ENCODE measurements at regions not wholly inside any gene's neighbourhood (a gene's known extent, or its start where the extent isn't known, plus 50 kb on each side); places are given as distances from the start of the nearest gene placed in this dataset.

GRCh38 chr2:236698016-236698627 lies 128.5 kb downstream of the ACKR3 start:
- Histone ChIP-seq H3K79me2 (ENCODE audit: control insufficient read depth, insufficient read depth, low read length) (no peaks in the 10 kb centered on the region), H3K4me2 (ENCODE audit: insufficient read depth, low read length) (no peak overlapping the region), H3K4me1 (replicated peaks in 1 of 2; ENCODE audit: control insufficient read depth in 2 of 2, insufficient read depth in 2 of 2, low read length in 2 of 2) (no peaks in the 10 kb centered on the region), H3K36me3 (ENCODE audit: control insufficient read depth, insufficient read depth, low read length) (no peaks in the 10 kb centered on the region), H3K9me1 (ENCODE audit: control insufficient read depth, insufficient read depth, low read length) (no peaks in the 10 kb centered on the region), H4K20me1 (replicated peaks; ENCODE audit: control insufficient read depth, insufficient read depth, low read length) (no peaks in the 10 kb centered on the region), H3K27ac (ENCODE audit: extremely low read depth, low read depth, low read length) (no peak overlapping the region), H3K9ac (ENCODE audit: insufficient read depth in 1 of 2, low read depth in 2 of 2, low read length in 2 of 2) (no peak overlapping the region), H3K27me3 (ENCODE audit: control insufficient read depth in 2 of 2, insufficient read depth in 2 of 2, low read length in 2 of 2) (peaks cover 0 to 15% of the 10 kb centered on the region in 2 experiments; a peak in 2 of 5 replicates), H2AFZ (ENCODE audit: low read depth, low read length) (no peak overlapping the region), H3K9me3 (replicated peaks; ENCODE audit: control insufficient read depth, insufficient read depth, low read depth, low read length) (no peaks in the 10 kb centered on the region), H3K4me3 (no peak overlapping the region)
- ChIA-PET POLR2A (no interaction called here), CTCF (ENCODE audit: low intra/inter-chr PET ratio) (no interaction called here)
- in situ Hi-C loops (cut with MboI): no loop called here
- DNase-seq (ENCODE audit: extremely low read depth in 1 of 4, low spot score in 3 of 4) (no peak), ATAC-seq (no peak), FAIRE-seq (no peak)
- intact Hi-C loops (cut with micrococcal nuclease): no loop called here
- 0% methylated on average over 6 of the region's 8 CpGs for WGBS (ENCODE audit: insufficient coverage, low coverage, missing lambda C conversion rate)
- no TSS peak for BruUV-seq (replicated peaks)
- TF ChIP-seq CCAR2 (IDR thresholded peaks at IDR 0.05; ENCODE audit: low read depth, low read length) (no peak), RBBP5 (IDR thresholded peaks at IDR 0.05; ENCODE audit: borderline replicate concordance, insufficient read depth, low read length, poor library complexity, severe bottlenecking) (no peak), TAF9B (IDR thresholded peaks at IDR 0.05; ENCODE audit: partially characterized antibody) (no peak), ZNF511 (CRISPR knock-in tag; IDR thresholded peaks at IDR 0.05) (no peak), CSDE1 (IDR thresholded peaks at IDR 0.05) (no peak), KLF6 (CRISPR knock-in tag; IDR thresholded peaks at IDR 0.05; ENCODE audit: borderline replicate concordance) (no peak), ZBTB43 (CRISPR knock-in tag; IDR thresholded peaks at IDR 0.05) (no peak), CREB1 (IDR thresholded peaks at IDR 0.05) (no peak), CREB1 (CRISPR knock-in tag; IDR thresholded peaks at IDR 0.05) (no peak), PHB2 (IDR thresholded peaks at IDR 0.05; ENCODE audit: low read depth) (no peak), MYC (IDR thresholded peaks at IDR 0.05; ENCODE audit: low read depth, low read length) (no peak), MYC (CRISPR knock-in tag; IDR thresholded peaks at IDR 0.05; ENCODE audit: borderline replicate concordance, low read depth) (no peak), ZNF444 (CRISPR knock-in tag; IDR thresholded peaks at IDR 0.05) (no peak), HDAC2 (IDR thresholded peaks at IDR 0.05) (no peak)

Data from K562 (cell line).